SH-SY5Y (cell line): ENCODE measurements at regions not wholly inside any gene's neighbourhood (a gene's known extent, or its start where the extent isn't known, plus 50 kb on each side); places are given as distances from the start of the nearest gene placed in this dataset.

Source experiments
- GATA2 ChIP-seq: IDR thresholded peaks from 2 replicates; pipeline ENCODE4 v1.6.1; 2011; ENCODE audit warnings: mild to moderate bottlenecking, low read depth, low read length
- GATA3 ChIP-seq: IDR thresholded peaks from 2 replicates; pipeline ENCODE4 v1.6.1; 2011; ENCODE audit warnings: low read depth, mild to moderate bottlenecking, low read length, moderate library complexity

GRCh38 chr2:225112362-225113126 lies 70.3 kb upstream of the DOCK10 start:
- TF ChIP-seq GATA3 (no peak), GATA2 (no peak)
